COLO829 (cell line): ENCODE measurements at regions not wholly inside any gene's neighbourhood (a gene's known extent, or its start where the extent isn't known, plus 50 kb on each side); places are given as distances from the start of the nearest gene placed in this dataset.
"Not testable (repeated sequence)": the region's sequence is repeated elsewhere in the genome, so short reads cannot be mapped to it uniquely, and the experiment has no call there.

Source experiments
- DNase-seq: peaks from one replicate; pipeline ENCODE4 v3.0.0; 2012; ENCODE audit warnings: low spot score

DNA sequence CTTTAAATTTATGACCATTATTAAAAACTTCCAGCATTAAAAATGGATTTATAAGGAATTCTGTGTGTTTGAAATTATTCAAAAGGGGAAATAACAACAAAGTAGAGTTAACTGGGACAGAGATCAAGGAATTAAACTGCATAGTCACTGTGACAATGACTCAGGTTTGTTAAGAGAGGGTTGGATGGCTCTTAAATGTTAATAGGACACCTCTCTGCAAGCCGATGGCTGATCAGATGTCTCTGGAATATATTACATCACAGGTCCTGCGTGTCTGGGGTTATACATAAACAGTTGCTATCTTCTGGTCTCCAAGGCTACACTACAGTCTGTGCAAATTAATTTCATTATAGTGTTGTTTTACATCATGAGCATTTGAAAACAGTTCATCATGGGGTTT, 574.3 kb downstream of the COL12A1 start:
- no peak for DNase-seq

GRCh38 chr6:74626288-74626687, 579.6 kb downstream of the COL12A1 start:
- DNase-seq = no peak

GRCh38 chr6:74623027-74623426, 582.8 kb downstream of the COL12A1 start:
- no peak for DNase-seq

- DNase-seq = no peak
Observed at GRCh38 chr6:74611220-74611619, 594.6 kb downstream of the COL12A1 start.

DNA sequence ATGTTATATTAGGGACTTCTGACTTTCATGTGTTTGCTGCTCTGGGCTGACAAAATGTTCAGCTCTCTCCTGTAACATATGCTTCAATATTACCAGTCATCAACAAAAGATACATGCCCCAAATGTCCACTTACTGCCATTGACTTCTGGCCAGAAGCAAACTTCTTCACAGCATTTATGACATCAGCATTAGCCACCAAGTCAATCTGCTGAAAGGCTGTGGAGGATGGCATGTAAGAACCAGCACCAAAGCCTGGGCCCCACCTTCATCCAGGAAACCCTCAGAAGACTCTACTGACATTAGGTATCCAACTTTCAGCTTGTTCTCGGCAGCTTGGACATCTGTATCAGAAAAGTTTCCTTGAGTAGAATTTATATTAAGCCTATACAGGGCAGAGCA, 595.5 kb downstream of the COL12A1 start:
- DNase-seq = no peak

DNA sequence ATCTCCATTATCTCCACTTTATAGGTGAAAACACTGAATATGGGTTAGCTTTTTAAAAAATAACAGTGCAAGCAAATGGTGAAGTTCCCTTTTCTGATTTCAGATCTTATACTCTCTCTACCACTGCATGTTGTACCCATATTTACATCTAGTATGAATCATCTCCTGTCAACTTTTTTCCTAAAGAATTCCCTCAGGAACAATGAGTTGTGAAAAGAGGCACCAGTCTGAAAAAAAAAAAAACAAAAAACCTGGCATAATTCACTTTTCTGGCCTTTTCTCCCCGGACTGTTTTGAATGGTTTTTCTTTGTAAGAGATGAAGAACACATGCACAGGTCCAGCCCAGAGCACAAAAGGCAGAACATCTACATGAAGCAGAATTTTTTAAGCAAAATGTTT, 596.0 kb downstream of the COL12A1 start:
- DNase-seq = no peak

DNA sequence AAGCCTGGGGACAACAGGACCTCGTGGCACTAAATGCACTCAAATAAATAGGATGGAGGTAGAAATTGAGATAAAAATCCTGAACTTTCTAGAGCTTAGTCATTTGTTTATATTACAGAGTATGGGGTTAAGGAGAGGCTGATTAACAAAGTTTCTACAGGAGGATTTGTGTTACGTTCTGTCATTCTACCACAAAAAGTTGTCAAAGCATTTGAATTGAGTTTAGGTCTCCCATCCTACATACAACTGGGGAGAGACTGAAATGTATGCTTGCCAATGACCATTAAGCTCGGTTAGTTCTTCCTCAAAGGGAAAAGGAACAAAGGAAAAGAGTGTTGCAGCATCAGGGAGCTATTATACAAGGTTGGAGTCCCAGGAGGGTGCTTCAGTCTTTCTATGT, 597.9 kb downstream of the COL12A1 start:
- DNase-seq = no peak

GRCh38 chr6:74607468-74607867, 598.4 kb downstream of the COL12A1 start:
- DNase-seq = no peak

- no peak for DNase-seq
Observed at GRCh38 chr6:74606582-74607071, 599.2 kb downstream of the COL12A1 start.

DNA sequence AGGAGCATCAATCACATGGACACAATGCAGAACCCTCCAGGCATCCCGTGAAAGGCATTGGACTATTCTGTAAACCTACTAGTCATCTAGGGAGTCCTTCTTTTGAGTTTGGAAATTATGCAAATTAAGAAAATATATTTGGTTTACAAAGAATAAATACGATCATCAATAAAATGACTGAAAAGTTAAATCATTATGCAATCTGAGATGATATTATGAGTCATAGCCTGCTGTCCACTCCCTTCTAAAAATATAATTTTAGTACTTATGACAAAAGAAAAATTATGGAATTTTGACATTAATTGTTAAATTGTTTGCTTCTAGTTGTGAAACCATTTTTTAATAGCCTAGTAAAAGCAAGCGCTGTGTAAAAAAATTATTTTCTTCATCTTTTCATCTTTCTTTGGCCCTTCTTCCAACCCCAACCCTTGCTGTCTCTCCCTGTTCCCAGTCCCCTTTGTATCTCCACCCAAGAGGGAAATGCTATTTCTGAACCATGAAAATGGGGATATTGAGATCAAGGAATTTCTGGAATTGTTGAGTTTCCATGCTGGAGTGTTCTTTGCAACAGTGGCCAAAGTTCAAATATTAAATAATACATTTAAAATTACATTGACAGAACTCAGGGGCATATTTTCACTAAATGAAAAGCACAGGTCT, 599.8 kb downstream of the COL12A1 start:
- DNase-seq = no peak

- DNase-seq = no peak
Observed at GRCh38 chr6:74604279-74604678, 601.6 kb downstream of the COL12A1 start.

- DNase-seq = no peak
Observed at GRCh38 chr6:74603322-74604076, 602.4 kb downstream of the COL12A1 start.

DNA sequence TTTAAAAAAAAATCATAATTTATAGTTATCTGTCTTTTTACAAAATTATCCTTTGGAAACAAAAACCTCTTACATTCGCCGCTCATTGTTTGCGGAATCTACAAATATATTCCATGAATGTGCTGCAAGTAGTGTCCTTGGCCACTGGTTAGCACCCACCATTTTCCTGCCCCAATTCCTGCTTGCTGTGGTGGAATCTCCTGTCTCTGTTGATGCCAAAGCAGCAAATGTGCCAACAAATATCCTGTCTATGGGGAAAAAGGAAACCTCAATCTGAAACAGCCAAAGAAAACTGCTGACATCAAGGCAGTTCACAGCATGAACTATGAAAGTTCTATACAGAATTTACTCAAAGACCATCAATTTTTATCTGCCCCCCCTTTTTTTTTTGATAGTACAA, 603.6 kb downstream of the COL12A1 start:
- DNase-seq = no peak

- no peak for DNase-seq
Observed at GRCh38 chr6:74598462-74599393, 607.1 kb downstream of the COL12A1 start.

GRCh38 chr6:74597840-74598239, 608.0 kb downstream of the COL12A1 start:
- DNase-seq = no peak

DNA sequence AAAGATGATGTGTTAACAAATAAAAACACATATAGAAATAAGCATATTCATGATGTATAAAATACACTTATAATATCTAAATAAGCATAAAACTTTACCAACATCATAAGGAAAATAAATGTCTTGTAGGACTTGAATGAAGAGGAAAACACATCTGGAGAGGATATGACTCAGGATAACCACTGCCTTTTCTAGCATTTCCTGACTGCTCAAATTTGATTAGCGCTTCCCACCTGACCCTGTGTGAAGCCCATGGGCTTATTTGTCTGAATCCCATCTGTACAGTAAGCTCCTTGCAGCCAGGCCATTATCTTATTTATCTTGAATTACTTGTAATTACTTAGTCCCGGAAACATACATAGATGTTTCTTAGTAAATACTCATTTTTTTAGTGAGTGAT, 608.6 kb downstream of the COL12A1 start:
- DNase-seq = no peak

DNA sequence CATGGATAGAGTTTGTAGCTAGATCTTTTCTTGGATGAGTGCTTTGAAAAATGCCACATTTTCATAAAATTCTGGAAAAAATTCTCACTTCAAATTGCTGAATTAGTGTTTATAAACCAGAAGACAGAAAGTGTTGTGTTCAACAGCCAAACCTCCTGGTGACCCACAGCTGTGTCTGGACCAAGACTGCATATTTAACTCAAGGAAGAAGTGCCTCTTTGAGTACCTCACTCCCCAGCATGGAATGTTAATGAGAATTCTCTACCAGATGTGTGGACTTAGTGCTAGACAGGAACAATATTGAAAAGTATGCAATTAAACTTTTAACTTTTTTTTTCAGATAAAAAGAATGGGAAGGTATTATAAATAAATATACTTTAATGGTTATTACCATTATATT, 609.3 kb downstream of the COL12A1 start:
- DNase-seq = no peak

DNA sequence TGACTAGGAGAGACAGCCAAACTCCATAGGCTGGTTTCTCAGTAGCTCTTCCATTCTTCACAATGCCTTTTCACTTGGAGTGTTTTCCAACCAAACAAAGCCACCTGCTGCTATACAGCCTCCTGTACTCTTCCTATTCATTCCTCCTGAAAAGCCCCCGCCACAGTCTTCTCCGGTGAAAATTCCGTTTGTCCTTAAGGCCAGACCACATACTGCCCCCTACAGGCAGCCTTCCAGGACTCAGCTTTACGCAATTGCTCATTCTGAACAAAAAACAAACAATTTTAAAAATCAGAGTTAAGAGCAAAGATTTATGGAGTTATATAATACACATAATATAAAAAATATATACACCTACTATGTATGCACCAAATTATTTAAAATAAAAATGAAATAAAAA, 611.5 kb downstream of the COL12A1 start:
- DNase-seq = not testable (repeated sequence)

DNA sequence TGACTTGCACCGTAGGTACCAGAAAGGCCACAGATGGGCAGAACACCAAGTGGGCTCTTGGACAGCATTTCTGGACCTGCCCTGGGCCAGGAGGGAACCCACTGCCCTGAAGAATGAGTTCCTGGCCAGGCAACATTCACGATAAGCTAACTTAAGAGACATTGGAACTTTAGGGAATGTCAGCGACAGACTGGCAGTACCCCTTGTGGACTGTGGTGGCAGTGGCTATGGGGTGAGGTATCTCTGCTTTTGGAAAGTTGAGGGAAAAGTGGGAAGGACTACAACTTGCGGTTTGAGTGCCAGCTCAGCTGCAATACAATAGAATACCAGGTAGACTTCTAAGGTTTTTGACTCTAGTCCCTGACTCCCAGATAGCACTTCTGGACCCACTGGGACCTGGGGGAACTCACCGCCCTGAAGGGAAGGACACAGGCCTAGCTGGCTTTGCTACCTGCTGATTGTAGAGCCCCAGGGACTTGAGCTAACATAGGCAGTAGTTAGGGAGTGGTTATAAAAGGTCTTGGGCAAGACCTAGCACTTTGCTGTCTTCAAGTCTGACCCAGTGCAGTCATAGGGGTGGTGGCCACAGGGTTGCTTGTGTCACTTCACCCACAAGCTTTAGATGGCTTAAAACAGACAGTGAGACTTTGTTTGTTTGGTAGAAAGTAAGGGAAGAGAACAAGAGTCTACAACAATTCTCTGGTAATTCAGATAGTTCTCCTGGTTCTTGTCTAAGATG, 617.6 kb downstream of the COL12A1 start:
- DNase-seq = no peak

DNA sequence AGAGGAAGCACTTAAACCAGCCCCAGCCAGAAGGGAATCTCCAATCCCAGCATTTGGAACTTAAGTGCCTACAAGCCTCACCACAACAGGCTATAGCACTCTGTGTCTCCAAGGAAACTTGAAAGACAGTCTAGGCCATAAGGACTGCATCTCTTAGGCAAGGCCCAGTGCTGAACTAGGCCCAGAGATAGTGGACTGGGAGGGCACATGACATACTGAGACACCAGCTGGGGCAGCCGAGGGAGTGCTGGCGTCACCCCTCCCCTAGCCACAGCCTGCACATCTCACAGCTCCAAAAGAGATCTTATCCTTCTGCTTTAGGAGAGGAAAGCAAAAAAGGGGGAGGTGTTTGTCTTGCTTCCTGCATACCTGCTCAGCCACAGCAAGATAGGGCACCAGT, 618.5 kb downstream of the COL12A1 start:
- DNase-seq = no peak

DNA sequence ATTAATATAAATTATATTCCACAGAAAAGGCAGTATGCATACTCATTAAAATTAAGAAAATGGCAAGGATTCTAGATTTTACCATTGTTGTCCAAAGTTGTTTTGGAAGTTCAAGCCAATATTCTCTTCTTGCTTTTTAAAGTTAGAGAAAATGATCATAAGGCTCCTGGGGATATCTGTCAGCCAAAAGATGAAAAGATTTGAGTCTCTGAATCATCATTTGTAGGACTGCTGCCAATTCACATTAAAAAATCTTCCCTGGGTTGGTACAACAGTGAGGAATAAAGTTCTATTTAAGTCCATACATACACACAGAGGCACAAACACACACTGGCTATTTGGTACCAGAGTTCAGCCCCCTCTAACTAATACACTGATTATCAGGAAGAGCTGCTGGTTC, 620.1 kb downstream of the COL12A1 start:
- DNase-seq = no peak

DNA sequence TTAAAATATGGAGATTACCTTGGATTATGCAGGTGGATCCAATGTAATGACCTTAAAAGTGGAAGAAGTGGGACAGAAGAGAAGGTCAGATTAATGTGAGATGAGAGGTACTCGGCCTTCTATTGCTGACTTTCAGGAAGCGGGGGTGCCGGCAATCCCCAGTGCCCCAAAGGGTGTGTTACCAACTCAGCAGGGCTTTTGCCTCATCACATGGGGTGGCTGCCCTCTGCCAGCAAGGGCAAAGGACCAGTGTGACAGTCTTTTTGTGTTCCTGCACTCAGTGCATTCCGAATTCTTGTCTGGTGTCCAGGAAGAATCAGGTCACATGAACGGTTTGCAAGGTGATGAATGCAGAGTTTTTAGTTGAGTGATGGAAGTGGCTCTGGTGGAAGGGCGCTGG, 624.2 kb downstream of the COL12A1 start:
- DNase-seq = no peak
